T-helper 17 cell (primary cell): ENCODE measurements at regions not wholly inside any gene's neighbourhood (a gene's known extent, or its start where the extent isn't known, plus 50 kb on each side); places are given as distances from the start of the nearest gene placed in this dataset.
A peak's percentile ranks its signal among the peaks of the same experiment; 100 is the strongest.

Experiments used
- ATAC-seq: fragments of 150-1000 bp; cut with Tn5 transposase; 2 replicates; pipeline ENCODE4 v1.10.0; 2021; ENCODE audit warnings: mild to moderate bottlenecking, moderate library complexity
- DNase-seq, 3 donors: peaks; one replicate each; pipeline versions ENCODE4 v3.0.0 to v3.0.0-alpha.2; 2020 to 2021
- H3K9me3 ChIP-seq: one replicate; pipeline ENCODE4 v1.7.0; 2013; ENCODE audit warnings: low read length, mild to moderate bottlenecking; ENCODE audit not compliant: control insufficient read depth, poor library complexity, severe bottlenecking
- H3K27ac Mint-ChIP-seq: one replicate; pipeline ENCODE4 v1.8.0; 2022; ENCODE audit warnings: mild to moderate bottlenecking, moderate library complexity, mixed read lengths
- H3K27me3 Mint-ChIP-seq: one replicate; pipeline ENCODE4 v1.8.0; 2022; ENCODE audit warnings: mixed read lengths
- H3K36me3 Mint-ChIP-seq: one replicate; pipeline ENCODE4 v1.8.0; 2022; ENCODE audit warnings: low read depth, mixed read lengths
- H3K4me1 Mint-ChIP-seq: one replicate; pipeline ENCODE4 v1.8.0; 2022; ENCODE audit warnings: mild to moderate bottlenecking, mixed read lengths
- H3K4me3 Mint-ChIP-seq: one replicate; pipeline ENCODE4 v1.8.0; 2022; ENCODE audit warnings: mild to moderate bottlenecking, moderate library complexity, mixed read lengths

DNA sequence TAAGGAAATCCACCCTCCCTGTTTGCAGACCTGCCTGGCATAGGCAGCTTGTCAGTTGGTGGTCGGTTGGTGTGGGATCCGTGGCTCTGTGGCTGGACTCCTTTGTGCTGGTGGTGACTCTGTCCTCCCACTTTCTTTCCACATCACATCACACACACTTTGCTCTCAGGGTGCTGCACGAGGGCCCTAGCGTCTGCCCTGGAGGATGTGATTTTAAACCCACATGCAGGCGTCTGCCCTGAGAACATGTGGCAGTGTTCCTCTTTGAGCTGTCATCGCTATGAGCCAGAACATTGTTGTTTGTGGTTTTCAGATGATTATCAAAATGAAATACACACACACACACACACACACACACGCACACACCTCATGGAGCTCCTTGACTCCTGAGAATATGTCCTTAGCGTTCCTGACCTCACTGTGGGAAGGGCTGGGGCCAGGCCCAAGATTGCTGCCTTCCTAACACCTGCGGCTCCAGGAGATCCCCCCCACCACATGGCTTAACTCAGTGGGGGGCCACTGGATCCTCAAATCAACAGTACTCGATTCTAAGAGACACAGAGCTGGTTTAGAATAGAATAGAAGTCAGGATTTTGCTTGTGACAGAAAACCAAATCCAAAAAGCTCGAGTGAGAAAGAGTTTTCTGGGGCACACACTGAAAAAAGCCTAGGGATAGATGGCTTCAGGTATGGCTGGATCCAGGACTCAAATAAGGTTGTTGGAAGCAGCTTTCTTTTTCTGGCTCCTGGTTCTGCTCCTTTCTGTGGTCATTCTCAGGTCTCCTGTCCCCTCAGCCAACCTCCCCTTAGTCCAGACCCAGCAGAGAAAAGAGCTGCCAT lies 54.8 kb downstream of the RTP5 start:
- Mint-ChIP-seq H3K36me3 (no peaks in the 10 kb centered on the region), H3K27ac (no peak overlapping the region), H3K27me3 (no peaks in the 10 kb centered on the region), H3K4me1 (peaks cover 23% of the 10 kb centered on the region), H3K4me3 (peak overlapping the region; percentile 22)
- H3K9me3 ChIP-seq: no peaks in the 10 kb centered on the region
- ATAC-seq (peak; percentile 23), DNase-seq (no peak)

DNA sequence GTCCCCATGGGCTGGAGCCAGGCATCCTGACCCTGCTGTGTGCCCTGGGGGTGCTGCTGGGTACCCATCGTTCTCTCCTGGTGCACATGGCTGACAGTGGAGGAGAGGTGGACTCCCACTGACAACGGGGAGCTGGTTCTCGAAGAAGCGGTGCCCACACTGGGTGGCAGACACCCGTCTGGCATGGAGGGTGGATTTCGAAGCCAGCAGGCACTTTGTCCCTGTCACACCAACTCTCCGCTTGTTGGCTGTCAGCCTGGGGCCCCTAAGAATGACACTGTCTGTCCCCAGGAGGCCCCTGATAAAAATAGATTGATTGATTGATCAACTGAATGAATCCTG lies 55.4 kb downstream of the RTP5 start:
- DNase-seq (no peak), ATAC-seq (no peak)
- no peaks in the 10 kb centered on the region for H3K27me3 Mint-ChIP-seq
- H3K4me1 Mint-ChIP-seq: peaks cover 23% of the 10 kb centered on the region
- no peak overlapping the region for H3K27ac Mint-ChIP-seq
- no peaks in the 10 kb centered on the region for H3K9me3 ChIP-seq
- H3K36me3 Mint-ChIP-seq: no peaks in the 10 kb centered on the region
- H3K4me3 Mint-ChIP-seq: peak overlapping the region; percentile 22

DNA sequence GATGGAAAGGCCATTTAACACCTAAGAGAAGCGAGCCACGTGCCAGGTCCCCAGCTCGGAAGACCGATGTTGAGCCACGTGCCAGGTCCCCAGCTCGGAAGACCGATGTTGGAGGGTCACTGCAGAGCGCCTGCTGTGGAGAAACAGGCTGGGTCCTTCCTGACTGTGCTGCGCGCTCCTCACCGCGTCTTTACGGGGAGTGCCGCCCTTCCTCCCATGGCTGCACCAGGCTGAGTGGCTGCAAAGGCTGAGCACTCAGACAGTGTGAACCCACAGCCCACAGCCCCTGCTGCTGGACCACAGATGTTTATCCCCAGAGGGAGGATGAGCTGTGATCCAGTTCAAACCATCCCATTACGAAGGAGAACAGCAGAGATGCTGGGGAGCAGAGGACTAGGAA lies 55.7 kb downstream of the RTP5 start:
- no peaks in the 10 kb centered on the region for H3K9me3 ChIP-seq
- DNase-seq (no peak), ATAC-seq (no peak)
- no peaks in the 10 kb centered on the region for H3K36me3 Mint-ChIP-seq
- H3K4me3 Mint-ChIP-seq: no peak overlapping the region
- H3K4me1 Mint-ChIP-seq: peaks cover 23% of the 10 kb centered on the region
- H3K27me3 Mint-ChIP-seq: no peaks in the 10 kb centered on the region
- no peak overlapping the region for H3K27ac Mint-ChIP-seq

DNA sequence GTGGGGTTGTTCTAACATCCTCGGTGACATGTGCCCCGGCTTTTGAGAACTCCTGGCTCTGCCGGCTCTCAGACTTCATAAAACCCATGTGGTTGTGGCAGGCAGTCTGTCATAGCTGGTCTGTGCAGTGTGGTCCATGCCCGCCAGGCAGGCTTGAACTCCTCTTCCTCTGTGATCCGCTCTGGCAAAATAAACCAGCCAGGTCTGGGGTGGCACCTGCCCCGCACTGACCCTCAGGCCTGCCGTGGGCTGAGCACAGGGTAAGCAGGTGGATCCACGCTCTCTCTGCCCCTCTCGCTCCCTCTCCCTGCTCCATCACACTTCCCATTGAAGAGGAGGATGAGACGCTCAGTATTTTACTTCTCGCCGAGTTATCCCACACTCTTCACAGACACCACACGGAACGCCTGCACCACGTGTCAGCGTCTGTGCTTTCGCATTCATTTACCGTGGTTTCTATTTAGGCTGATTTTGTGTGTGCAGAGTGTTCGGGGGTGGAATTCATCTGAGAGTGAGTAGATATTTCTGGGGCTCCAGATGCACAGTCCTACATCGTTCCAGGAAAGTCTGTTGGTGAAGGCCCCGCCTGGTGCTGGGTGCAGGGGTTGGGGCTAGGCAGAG lies 56.4 kb downstream of the RTP5 start:
- H3K9me3 ChIP-seq: no peaks in the 10 kb centered on the region
- H3K27me3 Mint-ChIP-seq: no peaks in the 10 kb centered on the region
- ATAC-seq (no peak), DNase-seq (no peak)
- H3K27ac Mint-ChIP-seq: no peak overlapping the region
- H3K4me3 Mint-ChIP-seq: no peak overlapping the region
- H3K4me1 Mint-ChIP-seq: peaks cover 20% of the 10 kb centered on the region
- H3K36me3 Mint-ChIP-seq: no peaks in the 10 kb centered on the region

DNA sequence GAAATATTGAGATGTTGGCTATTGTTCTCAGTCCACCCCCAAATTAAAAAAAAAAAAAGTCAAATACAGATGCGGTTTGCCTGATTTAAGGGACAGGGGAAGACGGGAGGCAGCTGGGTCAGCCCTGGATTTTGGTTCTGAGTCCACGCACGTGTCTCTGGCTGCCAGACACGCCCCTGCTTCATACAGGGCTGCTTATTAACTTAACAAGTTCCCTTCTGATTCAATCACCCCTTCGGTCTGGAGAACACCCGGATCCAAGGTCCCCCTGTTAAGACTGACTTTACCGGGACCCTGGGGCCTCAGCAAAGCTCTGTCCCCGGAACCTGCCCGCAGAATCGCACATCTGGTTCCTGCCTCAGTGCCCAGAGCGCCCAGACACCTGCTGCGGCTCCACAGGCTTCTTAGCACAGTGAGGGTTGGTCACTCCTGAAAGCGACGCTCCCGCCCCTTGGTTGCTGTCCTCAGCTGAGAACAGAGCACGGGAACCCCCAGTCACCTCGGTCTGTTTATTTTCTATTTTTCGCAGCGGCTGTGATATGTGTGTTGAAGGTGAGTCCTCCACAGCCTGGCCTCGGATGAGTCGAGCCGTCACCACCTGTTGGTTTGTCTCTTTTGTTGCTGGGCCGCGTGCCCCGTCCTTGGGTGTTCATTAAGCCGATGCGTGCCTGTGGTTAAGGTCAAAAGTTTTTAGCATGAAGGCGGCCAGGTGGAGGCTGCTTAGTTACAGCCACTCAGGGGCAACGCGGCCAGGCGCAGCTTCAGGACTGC lies 57.2 kb downstream of the RTP5 start:
- no peak for DNase-seq
- H3K27ac Mint-ChIP-seq: no peak overlapping the region

DNA sequence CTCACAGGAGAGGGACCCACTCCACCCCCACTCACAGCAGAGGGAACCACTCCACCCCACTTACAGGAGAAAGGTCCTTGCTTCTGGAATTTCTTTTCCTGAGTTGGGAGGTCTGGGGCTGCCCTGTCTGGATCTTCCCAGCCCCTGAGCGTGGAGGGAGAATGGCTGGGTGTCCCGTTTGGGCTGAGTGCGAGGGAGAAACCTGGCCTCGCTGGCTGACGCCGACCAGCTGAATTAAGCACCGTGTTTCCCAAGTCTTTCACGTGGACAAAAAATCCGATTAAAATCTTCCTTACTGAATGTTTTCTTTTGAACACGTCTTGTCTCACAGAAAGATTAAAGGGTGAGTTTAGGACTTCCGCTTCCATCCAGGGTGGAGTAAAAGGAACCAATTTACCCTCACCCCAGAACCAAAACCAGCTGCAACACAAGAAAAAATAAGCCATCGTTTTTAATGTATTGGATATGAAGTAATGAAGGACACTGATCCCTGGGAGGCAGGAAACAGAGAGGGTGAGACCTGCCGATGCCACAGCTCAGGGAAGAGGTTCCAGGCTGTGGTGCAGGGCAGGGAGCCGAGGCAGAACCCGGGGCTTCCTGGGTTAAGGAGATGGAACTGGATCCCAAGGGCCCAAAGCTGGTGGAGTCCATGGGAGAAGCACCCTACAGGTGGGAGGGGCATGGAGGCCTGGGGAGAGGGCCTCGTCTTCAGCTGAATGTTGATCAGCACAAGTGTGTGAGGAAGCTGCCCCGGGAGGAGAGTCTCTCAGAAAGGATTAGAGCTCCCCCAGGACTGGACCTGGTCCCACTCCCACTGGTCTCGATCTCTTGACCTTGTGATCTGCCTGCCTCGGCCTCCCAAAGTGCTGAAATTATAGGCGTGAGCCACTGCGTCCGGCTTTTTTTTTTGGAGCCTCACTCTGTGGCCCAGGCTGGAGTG lies 60.3 kb downstream of the RTP5 start:
- Mint-ChIP-seq H3K27me3 (no peaks in the 10 kb centered on the region), H3K4me1 (peaks cover 10% of the 10 kb centered on the region), H3K27ac (no peak overlapping the region), H3K36me3 (no peaks in the 10 kb centered on the region), H3K4me3 (no peak overlapping the region)
- no peaks in the 10 kb centered on the region for H3K9me3 ChIP-seq
- no peak for DNase-seq
- ATAC-seq: no peak

More for the DNA sequence above, 57.2 kb downstream of the RTP5 start:
- Mint-ChIP-seq H3K4me3 (no peak overlapping the region), H3K36me3 (no peaks in the 10 kb centered on the region), H3K4me1 (peaks cover 15% of the 10 kb centered on the region), H3K27me3 (no peaks in the 10 kb centered on the region)
- H3K9me3 ChIP-seq: no peaks in the 10 kb centered on the region
- ATAC-seq: no peak

DNA sequence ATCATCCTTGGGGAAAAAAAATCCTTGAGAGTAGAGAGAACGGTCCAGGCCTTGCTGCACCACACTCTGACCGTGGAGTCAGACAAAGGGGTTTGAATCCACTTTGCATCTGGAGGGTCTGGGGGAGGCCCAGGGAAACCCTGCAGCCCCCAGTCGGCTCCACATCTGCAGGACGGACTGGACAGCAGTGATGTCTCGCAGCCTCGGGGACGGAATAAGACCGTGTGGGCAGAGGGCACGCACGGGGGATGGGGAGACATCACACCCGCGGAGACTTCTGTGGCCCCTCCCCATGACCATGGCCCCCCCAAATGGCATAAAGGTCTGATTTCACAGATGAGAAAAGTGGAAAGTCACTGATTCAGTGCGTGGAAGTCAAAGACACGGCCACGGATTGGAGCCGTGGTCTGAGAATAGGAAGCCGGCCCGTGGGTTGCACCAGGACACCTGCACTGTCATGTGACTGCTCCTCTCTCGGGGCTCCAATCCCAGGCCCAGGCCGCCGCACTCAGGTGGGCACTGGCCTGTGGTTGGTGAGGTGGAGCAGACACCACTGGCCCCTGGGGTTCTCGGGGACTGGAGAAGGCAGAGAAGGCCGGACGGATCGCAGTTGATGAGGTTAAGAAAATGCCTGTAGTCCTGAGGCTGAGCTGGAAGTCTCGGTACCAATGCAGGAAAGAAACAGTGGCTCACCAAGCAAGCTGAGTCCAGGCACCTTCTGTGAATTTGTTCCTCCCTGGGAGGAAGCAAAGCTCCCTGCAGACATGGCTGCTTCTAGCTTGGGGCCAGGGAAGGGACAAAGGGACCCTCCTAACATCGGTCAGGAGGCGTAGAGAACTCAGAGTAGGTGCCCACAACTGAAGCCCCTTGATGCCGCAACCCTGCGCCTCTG lies 61.8 kb downstream of the RTP5 start:
- peaks cover 7% of the 10 kb centered on the region for H3K4me1 Mint-ChIP-seq
- ATAC-seq (no peak), DNase-seq (no peak)
- H3K4me3 Mint-ChIP-seq: no peak overlapping the region
- H3K27ac Mint-ChIP-seq: no peak overlapping the region
- no peaks in the 10 kb centered on the region for H3K9me3 ChIP-seq
- no peaks in the 10 kb centered on the region for H3K36me3 Mint-ChIP-seq
- no peaks in the 10 kb centered on the region for H3K27me3 Mint-ChIP-seq

DNA sequence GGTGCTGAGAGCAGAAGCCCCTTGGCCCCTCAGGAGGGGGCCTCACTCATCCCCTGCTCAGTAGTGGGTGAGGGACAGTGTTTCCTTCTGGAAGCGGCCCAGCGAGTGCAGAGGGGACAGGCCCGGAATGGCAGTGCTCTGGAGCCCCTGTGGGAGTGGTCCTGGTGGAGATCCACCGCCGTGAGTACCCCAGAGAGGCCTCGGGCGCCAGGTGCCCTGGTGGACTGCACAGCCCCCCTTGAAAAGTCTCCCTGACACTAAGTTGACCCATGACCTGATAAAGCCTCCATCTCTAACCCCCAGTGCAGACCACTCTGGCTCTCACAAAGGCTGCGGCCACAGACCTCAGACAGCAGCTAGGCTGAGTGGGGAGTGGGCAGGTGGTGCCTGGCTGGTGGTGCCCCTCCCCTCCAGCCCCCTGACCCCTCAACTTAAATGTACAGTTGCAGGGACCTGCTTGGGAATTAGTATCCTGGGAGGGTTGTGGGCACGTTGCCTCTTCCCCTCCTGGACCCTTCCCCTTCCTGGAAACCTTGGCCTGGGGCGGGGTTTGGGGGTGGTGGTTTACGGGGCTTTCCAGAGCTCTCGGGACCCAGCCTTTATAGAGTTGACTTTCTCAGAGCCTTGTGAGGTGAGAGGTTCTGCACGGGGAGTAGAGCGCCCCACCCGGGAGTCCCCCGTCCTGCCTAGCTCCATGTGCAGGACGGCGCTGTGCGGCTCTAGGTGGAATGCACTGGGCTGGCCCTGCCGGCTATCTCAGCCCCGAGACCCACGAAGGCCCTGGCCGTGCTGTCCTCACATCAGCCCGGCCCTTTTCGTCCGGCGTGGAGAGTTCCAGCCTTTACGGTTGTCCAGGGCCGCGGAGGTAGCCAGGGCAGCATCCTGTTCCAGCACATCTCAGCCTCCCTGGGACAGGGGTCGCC lies 62.7 kb downstream of the RTP5 start:
- DNase-seq (no peak), ATAC-seq (no peak)
- Mint-ChIP-seq H3K36me3 (no peaks in the 10 kb centered on the region), H3K4me3 (no peak overlapping the region), H3K4me1 (peaks cover 7% of the 10 kb centered on the region), H3K27ac (no peak overlapping the region), H3K27me3 (no peaks in the 10 kb centered on the region)
- no peaks in the 10 kb centered on the region for H3K9me3 ChIP-seq

DNA sequence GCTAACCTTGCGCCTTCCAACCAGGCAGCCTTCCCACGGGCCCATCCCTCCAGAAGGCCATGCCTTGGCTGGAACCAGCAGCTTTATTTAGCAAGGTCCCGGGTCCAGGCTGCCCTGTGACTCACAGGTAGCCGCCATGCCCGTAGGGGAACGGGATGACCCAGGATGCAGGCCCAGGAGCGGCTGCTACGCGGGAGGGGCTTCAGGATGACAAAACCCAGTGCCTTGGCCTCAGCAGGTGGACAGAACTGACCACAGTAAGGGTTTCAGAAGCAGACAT lies 63.3 kb downstream of the RTP5 start:
- Mint-ChIP-seq H3K27me3 (no peaks in the 10 kb centered on the region), H3K27ac (no peak overlapping the region), H3K36me3 (no peaks in the 10 kb centered on the region), H3K4me1 (peaks cover 7% of the 10 kb centered on the region), H3K4me3 (no peak overlapping the region)
- H3K9me3 ChIP-seq: no peaks in the 10 kb centered on the region
- no peak for ATAC-seq
- DNase-seq: no peak

DNA sequence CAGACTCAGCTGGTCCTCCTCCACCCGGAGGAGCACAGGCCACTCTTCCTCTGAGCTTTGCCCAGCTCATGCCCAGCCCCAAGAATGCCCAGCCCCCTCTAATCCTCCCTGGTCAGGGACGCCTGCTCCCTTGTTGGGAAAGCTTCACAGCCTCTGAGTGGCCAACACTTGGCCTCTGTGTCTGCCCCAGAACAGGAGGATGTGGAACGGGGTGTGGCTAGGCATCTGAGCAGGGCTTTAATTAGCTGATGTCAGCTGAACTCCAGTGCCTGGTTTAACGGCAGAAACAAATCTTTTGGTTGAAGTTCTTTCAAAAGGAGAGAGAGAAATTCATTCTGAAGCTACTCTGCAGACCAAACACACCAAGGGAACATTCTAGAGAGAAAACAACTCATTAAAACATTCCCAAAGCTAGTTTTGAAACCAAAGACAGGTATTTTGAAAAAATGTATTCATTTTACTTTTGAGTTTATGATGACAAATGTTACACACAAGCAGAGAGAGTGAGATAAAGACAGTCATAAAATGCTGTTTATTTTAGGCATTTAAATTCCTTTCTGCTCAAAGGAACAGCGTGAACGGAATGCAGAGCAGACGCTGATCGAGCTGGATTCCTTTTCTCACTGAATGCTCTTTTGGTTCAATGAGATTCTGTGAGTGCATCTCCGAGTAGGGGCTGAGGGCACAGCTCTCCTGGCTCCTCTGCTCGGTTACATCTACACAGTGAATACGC lies 63.8 kb downstream of the RTP5 start:
- no peaks in the 10 kb centered on the region for H3K27me3 Mint-ChIP-seq
- no peaks in the 10 kb centered on the region for H3K9me3 ChIP-seq
- ATAC-seq (no peak), DNase-seq (no peak)
- H3K36me3 Mint-ChIP-seq: no peaks in the 10 kb centered on the region
- H3K4me3 Mint-ChIP-seq: no peak overlapping the region
- peak overlapping the region; percentile 51 for H3K27ac Mint-ChIP-seq
- peaks cover 7% of the 10 kb centered on the region for H3K4me1 Mint-ChIP-seq

DNA sequence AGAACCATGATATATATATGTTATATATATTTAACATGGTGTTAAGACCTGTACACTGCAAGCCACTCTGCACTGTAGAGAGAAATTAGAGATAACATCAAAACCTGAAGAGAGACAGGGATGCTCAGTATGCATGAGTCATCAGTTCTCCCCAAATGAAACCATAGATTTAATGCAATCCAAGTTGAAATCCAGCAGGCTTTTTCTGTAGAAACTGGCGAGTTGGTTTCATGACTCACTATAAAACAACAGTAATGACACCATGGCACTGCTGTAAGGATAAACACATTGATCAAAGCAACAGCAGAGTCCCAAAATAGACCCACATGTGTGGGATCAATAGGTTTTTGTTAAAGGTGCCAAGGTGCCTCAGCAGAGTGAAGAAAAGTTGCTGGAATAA lies 65.8 kb downstream of the RTP5 start:
- peaks cover 10% of the 10 kb centered on the region for H3K4me1 Mint-ChIP-seq
- no peaks in the 10 kb centered on the region for H3K36me3 Mint-ChIP-seq

More for the DNA sequence above, 65.8 kb downstream of the RTP5 start:
- H3K9me3 ChIP-seq: no peaks in the 10 kb centered on the region
- ATAC-seq (no peak), DNase-seq (no peak)
- Mint-ChIP-seq H3K4me3 (no peak overlapping the region), H3K27ac (no peak overlapping the region), H3K27me3 (no peaks in the 10 kb centered on the region)
